HG03064 (cell line): ENCODE measurements at regions not wholly inside any gene's neighbourhood (a gene's known extent, or its start where the extent isn't known, plus 50 kb on each side); places are given as distances from the start of the nearest gene placed in this dataset.
"Not testable (repeated sequence)": the region's sequence is repeated elsewhere in the genome, so short reads cannot be mapped to it uniquely, and the experiment has no call there.

ENCODE experiments used
- ATAC-seq: cut with Tn5 transposase; IDR thresholded peaks from one replicate; pipeline ENCODE4 v1.9.1; 2021; ENCODE audit warnings: low read depth; ENCODE audit not compliant: unreplicated experiment

GRCh38 chr6:11428371-11428770, 109.2 kb upstream of the TMEM170B start:
- ATAC-seq: peak; percentile 45

GRCh38 chr6:11427723-11428245, 109.8 kb upstream of the TMEM170B start:
- no peak for ATAC-seq

GRCh38 chr6:11427091-11427722, 110.3 kb upstream of the TMEM170B start:
- ATAC-seq: no peak

GRCh38 chr6:11426571-11426970, 111.0 kb upstream of the TMEM170B start:
- ATAC-seq: no peak

GRCh38 chr6:11425876-11426275, 111.7 kb upstream of the TMEM170B start:
- no peak for ATAC-seq

- ATAC-seq: no peak
Observed at GRCh38 chr6:11425431-11425871, 112.1 kb upstream of the TMEM170B start.

GRCh38 chr6:11424395-11425034, 113.0 kb upstream of the TMEM170B start:
- ATAC-seq: no peak

- no peak for ATAC-seq
Observed at GRCh38 chr6:11423667-11424066, 113.9 kb upstream of the TMEM170B start.

GRCh38 chr6:11423072-11423471, 114.5 kb upstream of the TMEM170B start:
- ATAC-seq: no peak

- ATAC-seq: no peak
Observed at GRCh38 chr6:11419763-11420453, 117.6 kb upstream of the TMEM170B start.

GRCh38 chr6:11418290-11418905, 119.2 kb upstream of the TMEM170B start:
- no peak for ATAC-seq

- ATAC-seq: no peak
Observed at GRCh38 chr6:11416936-11417576, 120.5 kb upstream of the TMEM170B start.

GRCh38 chr6:11416099-11416935, 121.2 kb upstream of the TMEM170B start:
- not testable (repeated sequence) for ATAC-seq

- no peak for ATAC-seq
Observed at GRCh38 chr6:11415557-11415956, 122.0 kb upstream of the TMEM170B start.

- ATAC-seq: no peak
Observed at GRCh38 chr6:11414176-11414963, 123.2 kb upstream of the TMEM170B start.

- no peak for ATAC-seq
Observed at GRCh38 chr6:11413728-11414127, 123.8 kb upstream of the TMEM170B start.

- no peak for ATAC-seq
Observed at GRCh38 chr6:11413117-11413687, 124.3 kb upstream of the TMEM170B start.

GRCh38 chr6:11412616-11413015, 124.9 kb upstream of the TMEM170B start:
- no peak for ATAC-seq

- no peak for ATAC-seq
Observed at GRCh38 chr6:11412011-11412424, 125.5 kb upstream of the TMEM170B start.
